SHP77 (cell line): ENCODE measurements at regions not wholly inside any gene's neighbourhood (a gene's known extent, or its start where the extent isn't known, plus 50 kb on each side); places are given as distances from the start of the nearest gene placed in this dataset.

Experiments
- DNase-seq, 2 experiments: peaks; one replicate each; lab custom pipeline; 2025; lab: John Stamatoyannopoulos, UW

- no peak for DNase-seq
Measured at GRCh38 chr2:11016735-11017388, 105.1 kb downstream of the KCNF1 start.

- DNase-seq, result no peak
Measured at GRCh38 chr2:11017921-11018320, 106.2 kb downstream of the KCNF1 start.

- no peak for DNase-seq
Measured at GRCh38 chr2:11018651-11019185, 107.0 kb downstream of the KCNF1 start.

GRCh38 chr2:11019614-11020013 lies 107.9 kb downstream of the KCNF1 start:
- no peak for DNase-seq

- DNase-seq, result no peak
Measured at GRCh38 chr2:11022064-11022463, 110.3 kb downstream of the KCNF1 start.

GRCh38 chr2:11022591-11023273 lies 111.0 kb downstream of the KCNF1 start:
- no peak for DNase-seq

GRCh38 chr2:11023326-11024258 lies 111.9 kb downstream of the KCNF1 start:
- DNase-seq, result no peak

GRCh38 chr2:11024259-11024645 lies 112.5 kb downstream of the KCNF1 start:
- peak; percentile 12 to 27 for DNase-seq

- DNase-seq, result no peak
Measured at GRCh38 chr2:11024687-11025086, 113.0 kb downstream of the KCNF1 start.

GRCh38 chr2:11026286-11026921 lies 114.7 kb downstream of the KCNF1 start:
- DNase-seq, result no peak

- no peak for DNase-seq
Measured at GRCh38 chr2:11027195-11027594, 115.5 kb downstream of the KCNF1 start.

- no peak for DNase-seq
Measured at GRCh38 chr2:11028407-11028916, 116.7 kb downstream of the KCNF1 start.

GRCh38 chr2:11029136-11029535 lies 117.4 kb downstream of the KCNF1 start:
- DNase-seq, result no peak

- DNase-seq, result no peak
Measured at GRCh38 chr2:11030036-11030435, 118.3 kb downstream of the KCNF1 start.

- DNase-seq, result no peak
Measured at GRCh38 chr2:11030909-11031308, 119.2 kb downstream of the KCNF1 start.

- no peak for DNase-seq
Measured at GRCh38 chr2:11031876-11032275, 120.1 kb downstream of the KCNF1 start.

- no peak for DNase-seq
Measured at GRCh38 chr2:11032396-11032795, 120.7 kb downstream of the KCNF1 start.

- no peak for DNase-seq
Measured at GRCh38 chr2:11033114-11033513, 121.4 kb downstream of the KCNF1 start.

GRCh38 chr2:11038641-11039040 lies 116.6 kb upstream of the SLC66A3 start:
- DNase-seq, result no peak

GRCh38 chr2:11040992-11041391 lies 114.3 kb upstream of the SLC66A3 start:
- DNase-seq, result no peak

- DNase-seq, result no peak
Measured at GRCh38 chr2:11042841-11043240, 112.4 kb upstream of the SLC66A3 start.

GRCh38 chr2:11043245-11043644 lies 112.0 kb upstream of the SLC66A3 start:
- no peak for DNase-seq
